Esophagus (tissue), 2 donors: ENCODE measurements at regions not wholly inside any gene's neighbourhood (a gene's known extent, or its start where the extent isn't known, plus 50 kb on each side); places are given as distances from the start of the nearest gene placed in this dataset.

Experiments
- H3K27ac ChIP-seq, 2 donors: one replicate each; pipeline ENCODE4 v1.5.1; 2013; ENCODE audit warnings: low read depth in 2 of 2, mild to moderate bottlenecking in 2 of 2, inconsistent platforms in 1 of 2, low read length in 1 of 2, moderate library complexity in 1 of 2
- H3K27me3 ChIP-seq, 2 donors: one replicate each; pipeline ENCODE4 v1.6.1; 2013; ENCODE audit warnings: low read length in 2 of 2, control low read depth in 1 of 2, mild to moderate bottlenecking in 1 of 2; ENCODE audit not compliant: insufficient read depth in 2 of 2, control insufficient read depth in 1 of 2
- H3K36me3 ChIP-seq, 2 donors: one replicate each; pipeline ENCODE4 v1.6.1; 2013; ENCODE audit warnings: low read length in 1 of 2; ENCODE audit not compliant: control insufficient read depth in 2 of 2, insufficient read depth in 2 of 2
- H3K4me1 ChIP-seq, 2 donors: one replicate each; pipeline ENCODE4 v1.6.1; 2013; ENCODE audit warnings: low read length in 1 of 2; ENCODE audit not compliant: control insufficient read depth in 2 of 2, insufficient read depth in 2 of 2
- H3K4me3 ChIP-seq, 2 donors: one replicate each; pipeline ENCODE4 v1.5.1; 2013; ENCODE audit warnings: low read length in 2 of 2, mild to moderate bottlenecking in 2 of 2, low read depth in 1 of 2, moderate library complexity in 1 of 2
- H3K9me3 ChIP-seq, 2 donors: one replicate each; pipeline ENCODE4 v1.6.1; 2013; ENCODE audit warnings: mild to moderate bottlenecking in 2 of 2, low read depth in 1 of 2, low read length in 1 of 2, moderate library complexity in 1 of 2; ENCODE audit not compliant: control insufficient read depth in 2 of 2, insufficient read depth in 1 of 2
- WGBS, 2 donors: extraction: QIAGEN DNeasy Blood & Tissue Kit; methylation state at CpG; one replicate each; pipeline ENCODE4 v1.1.7; 2013; 5-methylcytosine and 5-hydroxymethylcytosine counted together
- donor health status: healthy with polysubstance abuse.
- donor health status: Bipolar disorder and iron deficiency.

GRCh38 chr4:166498546-166498945, 625.5 kb downstream of the TLL1 start:
- no peaks in the 10 kb centered on the region for H3K27me3 ChIP-seq
- H3K4me1 ChIP-seq: no peaks in the 10 kb centered on the region
- no peaks in the 10 kb centered on the region for H3K36me3 ChIP-seq
- no peak overlapping the region for H3K27ac ChIP-seq
- 59 to 75% methylated on average over 3 of the region's 3 CpGs for WGBS, 2 donors
- H3K9me3 ChIP-seq: peaks cover 0 to 4% of the 10 kb centered on the region in 2 donors
- no peak overlapping the region for H3K4me3 ChIP-seq

GRCh38 chr4:166499820-166500219, 626.8 kb downstream of the TLL1 start:
- Histone ChIP-seq H3K9me3 (peaks cover 0 to 4% of the 10 kb centered on the region in 2 donors), H3K27me3 (no peaks in the 10 kb centered on the region), H3K4me3 (no peak overlapping the region), H3K4me1 (no peaks in the 10 kb centered on the region), H3K27ac (no peak overlapping the region), H3K36me3 (no peaks in the 10 kb centered on the region)
- 37 to 47% methylated on average over 4 of the region's 4 CpGs for WGBS, 2 donors

- Histone ChIP-seq H3K4me3 (no peak overlapping the region), H3K4me1 (no peaks in the 10 kb centered on the region), H3K9me3 (peaks cover 0 to 4% of the 10 kb centered on the region in 2 donors), H3K27me3 (no peaks in the 10 kb centered on the region), H3K27ac (no peak overlapping the region), H3K36me3 (no peaks in the 10 kb centered on the region)
- 42 to 54% methylated on average over 13 of the region's 13 CpGs for WGBS, 2 donors
Measured at GRCh38 chr4:166501941-166502382, 628.9 kb downstream of the TLL1 start.

DNA sequence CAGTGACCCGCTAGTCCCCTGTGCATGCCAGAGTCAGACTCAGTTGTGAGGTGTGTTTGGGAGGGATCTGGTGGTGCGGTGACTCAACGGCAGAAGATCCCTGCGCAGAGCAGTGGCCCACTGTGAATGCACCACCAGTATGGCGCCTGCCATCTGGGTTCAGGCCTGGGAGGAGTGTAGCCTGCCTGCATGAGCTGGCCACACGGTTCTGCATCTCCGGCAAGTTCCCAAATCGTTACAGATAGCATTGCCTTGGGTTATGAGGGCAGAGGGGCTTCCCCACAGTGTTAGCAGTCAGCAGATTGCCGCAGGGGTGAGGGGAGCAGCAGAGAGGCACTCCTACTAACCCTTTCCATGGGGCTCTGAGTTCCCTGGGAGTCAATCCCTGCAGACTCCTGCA, 629.6 kb downstream of the TLL1 start:
- H3K36me3 ChIP-seq: no peaks in the 10 kb centered on the region
- H3K27ac ChIP-seq: no peak overlapping the region
- H3K9me3 ChIP-seq: peaks cover 0 to 4% of the 10 kb centered on the region in 2 donors
- WGBS, 2 donors: 89% methylated on average over 9 of the region's 9 CpGs
- H3K4me3 ChIP-seq: no peak overlapping the region
- no peaks in the 10 kb centered on the region for H3K27me3 ChIP-seq
- H3K4me1 ChIP-seq: no peaks in the 10 kb centered on the region

DNA sequence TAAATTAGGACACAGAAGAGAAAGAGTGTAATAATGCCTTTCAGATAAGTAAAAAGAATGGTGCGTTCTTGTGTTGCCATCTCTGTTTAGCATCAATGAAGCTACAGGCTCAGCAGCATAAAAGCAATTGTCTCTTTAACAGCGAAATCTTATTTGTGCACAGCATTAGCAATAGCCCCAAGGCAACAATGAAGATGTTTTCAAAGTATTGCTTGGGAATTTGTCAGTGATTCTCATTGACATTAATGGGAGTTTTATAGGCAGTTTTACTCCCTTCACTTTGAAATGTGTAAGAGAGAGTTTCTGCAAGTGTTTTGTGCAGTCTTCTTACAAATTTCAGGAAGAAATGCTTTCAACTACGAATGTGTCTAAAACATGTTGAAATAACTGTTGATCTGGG, 633.0 kb downstream of the TLL1 start:
- H3K36me3 ChIP-seq: no peaks in the 10 kb centered on the region
- no peaks in the 10 kb centered on the region for H3K27me3 ChIP-seq
- no peak overlapping the region for H3K4me3 ChIP-seq
- no peaks in the 10 kb centered on the region for H3K4me1 ChIP-seq
- 80 to 86% methylated on average over 3 of the region's 3 CpGs for WGBS, 2 donors
- peaks cover 0 to 4% of the 10 kb centered on the region in 2 donors for H3K9me3 ChIP-seq
- no peak overlapping the region for H3K27ac ChIP-seq

GRCh38 chr4:166512267-166512666, 639.2 kb downstream of the TLL1 start:
- no peaks in the 10 kb centered on the region for H3K27me3 ChIP-seq
- no peaks in the 10 kb centered on the region for H3K4me1 ChIP-seq
- H3K4me3 ChIP-seq: no peak overlapping the region
- H3K36me3 ChIP-seq: no peaks in the 10 kb centered on the region
- no peaks in the 10 kb centered on the region for H3K9me3 ChIP-seq
- WGBS, 2 donors: 80% methylated on average over 5 of the region's 5 CpGs
- H3K27ac ChIP-seq: no peak overlapping the region

DNA sequence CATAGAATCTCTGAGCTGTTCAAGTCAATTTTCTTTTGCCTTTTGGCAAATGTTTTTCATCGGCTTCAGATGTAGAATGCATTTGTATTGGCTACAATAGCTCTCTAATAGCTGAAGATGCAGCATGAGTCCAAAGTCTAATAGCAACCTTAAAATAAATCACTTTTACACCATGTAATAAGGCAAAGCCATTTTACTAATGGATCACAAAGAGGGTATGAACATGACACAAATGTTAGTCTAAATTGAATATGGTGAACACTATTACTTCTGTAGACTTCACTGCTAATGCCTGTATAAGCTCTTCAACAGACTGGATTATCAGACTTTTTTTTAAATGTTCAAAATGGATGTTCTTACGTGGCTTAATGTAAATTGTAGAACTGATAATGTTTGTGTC, 645.3 kb downstream of the TLL1 start:
- Histone ChIP-seq H3K27me3 (no peaks in the 10 kb centered on the region), H3K4me3 (no peak overlapping the region)

GRCh38 chr4:166518776-166519175, 645.7 kb downstream of the TLL1 start:
- Histone ChIP-seq H3K4me1 (no peaks in the 10 kb centered on the region), H3K27me3 (no peaks in the 10 kb centered on the region), H3K27ac (no peak overlapping the region), H3K4me3 (no peak overlapping the region), H3K9me3 (no peaks in the 10 kb centered on the region), H3K36me3 (no peaks in the 10 kb centered on the region)
- 37 to 44% methylated on average over 3 of the region's 3 CpGs for WGBS, 2 donors

More for the DNA sequence above, 645.3 kb downstream of the TLL1 start:
- Histone ChIP-seq H3K27ac (no peak overlapping the region), H3K9me3 (no peaks in the 10 kb centered on the region), H3K4me1 (no peaks in the 10 kb centered on the region), H3K36me3 (no peaks in the 10 kb centered on the region)
- WGBS, 2 donors: 78 to 86% methylated on average over 2 of the region's 2 CpGs

DNA sequence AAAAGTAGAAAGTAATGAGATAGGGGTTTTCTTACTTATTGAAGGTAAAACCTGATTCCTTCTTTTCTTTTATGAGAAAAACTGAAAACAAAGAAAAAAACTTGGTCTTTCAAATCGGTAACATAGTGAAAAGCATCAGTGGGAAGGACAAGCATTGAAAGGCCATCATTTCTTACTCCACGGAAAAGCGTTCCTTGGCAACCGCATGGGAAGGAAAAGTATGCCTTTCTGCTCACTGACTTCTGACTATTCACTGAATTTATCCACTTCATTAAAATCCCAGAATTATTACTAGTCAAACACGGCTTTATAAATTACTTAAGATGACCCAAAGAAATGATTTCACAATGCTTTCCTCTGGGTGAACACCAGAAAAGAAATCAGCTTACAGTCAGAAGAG, 646.7 kb downstream of the TLL1 start:
- H3K36me3 ChIP-seq: no peaks in the 10 kb centered on the region

GRCh38 chr4:166527500-166527899, 654.5 kb downstream of the TLL1 start:
- no peaks in the 10 kb centered on the region for H3K4me1 ChIP-seq
- no peaks in the 10 kb centered on the region for H3K9me3 ChIP-seq
- WGBS, 2 donors: 80 to 82% methylated on average over 3 of the region's 3 CpGs
- no peak overlapping the region for H3K27ac ChIP-seq
- no peak overlapping the region for H3K4me3 ChIP-seq
- H3K36me3 ChIP-seq: no peaks in the 10 kb centered on the region
- H3K27me3 ChIP-seq: no peaks in the 10 kb centered on the region

More for the DNA sequence above, 646.7 kb downstream of the TLL1 start:
- no peaks in the 10 kb centered on the region for H3K27me3 ChIP-seq
- WGBS, 2 donors: 88 to 91% methylated on average over 5 of the region's 5 CpGs
- H3K9me3 ChIP-seq: no peaks in the 10 kb centered on the region
- no peak overlapping the region for H3K4me3 ChIP-seq
- no peaks in the 10 kb centered on the region for H3K4me1 ChIP-seq
- H3K27ac ChIP-seq: no peak overlapping the region
